ELR (cell line): ENCODE measurements at regions not wholly inside any gene's neighbourhood (a gene's known extent, or its start where the extent isn't known, plus 50 kb on each side); places are given as distances from the start of the nearest gene placed in this dataset.
"Not testable (repeated sequence)": the region's sequence is repeated elsewhere in the genome, so short reads cannot be mapped to it uniquely, and the experiment has no call there.

Source experiments
- DNase-seq: peaks from one replicate; pipeline ENCODE4 v3.0.0-alpha.2; 2015; ENCODE audit warnings: low read depth

DNA sequence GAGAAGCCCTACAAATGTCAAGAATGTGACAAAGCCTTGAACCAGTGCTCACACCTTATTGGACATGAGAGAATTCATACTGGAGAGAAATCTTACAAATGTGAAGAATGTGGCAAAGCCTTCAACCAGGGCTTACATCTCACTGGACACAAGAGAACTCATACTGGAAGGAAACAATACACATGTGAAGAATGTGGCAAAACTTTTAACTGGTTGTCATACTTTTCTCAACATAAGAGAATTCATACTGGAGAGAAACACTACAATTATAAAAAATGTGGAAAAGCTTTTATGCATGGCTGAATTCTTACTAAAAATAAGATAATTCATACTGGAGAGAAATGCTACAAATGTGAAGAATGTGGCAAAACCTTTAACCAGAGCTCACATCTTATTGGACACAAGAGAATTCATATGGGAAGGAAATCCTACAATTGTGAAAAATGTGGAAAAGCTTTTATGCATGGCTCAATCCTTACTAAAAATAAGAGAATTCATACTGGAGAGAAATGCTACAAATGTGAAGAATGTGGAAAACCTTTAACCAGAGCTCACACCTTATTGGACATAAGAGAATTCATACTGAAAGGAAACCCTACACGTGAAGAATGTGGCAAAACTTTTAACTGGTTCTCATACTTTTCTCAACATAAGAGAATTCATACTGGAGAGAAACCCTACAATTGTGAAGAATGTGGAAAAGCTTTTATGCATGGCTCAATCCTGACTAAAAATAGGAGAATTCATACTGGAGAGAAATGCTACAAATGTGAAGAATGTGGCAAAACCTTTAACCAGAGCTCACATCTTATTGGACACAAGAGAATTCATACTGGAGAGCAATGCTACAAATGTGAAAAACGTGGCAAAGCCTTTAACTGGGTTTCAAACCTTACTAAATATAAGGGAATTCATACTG is 350.6 kb upstream of the NUPR2 start:
- DNase-seq: not testable (repeated sequence)

GRCh38 chr7:56449762-56450161 is 333.5 kb upstream of the NUPR2 start:
- no peak for DNase-seq

- DNase-seq: no peak
Measured at GRCh38 chr7:56447864-56448693, 331.9 kb upstream of the NUPR2 start.

DNA sequence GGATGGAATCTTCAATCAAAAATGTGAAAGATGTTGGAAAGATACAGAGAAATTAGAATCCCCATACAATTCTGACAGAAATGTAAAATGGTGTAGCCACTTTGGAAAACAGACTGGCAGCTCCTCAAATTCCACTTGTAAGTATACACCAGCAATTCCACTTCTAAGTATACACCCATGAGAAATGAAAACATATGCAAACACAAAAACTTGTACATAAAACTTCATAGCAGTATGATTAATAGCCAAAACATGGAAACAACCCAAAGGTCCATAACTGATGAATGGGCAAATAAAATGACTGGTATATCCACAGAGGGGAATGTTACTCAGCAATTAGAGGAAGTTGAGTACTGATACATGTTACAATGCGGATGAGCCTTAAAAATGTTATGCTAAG is 304.3 kb upstream of the NUPR2 start:
- DNase-seq: not testable (repeated sequence)

DNA sequence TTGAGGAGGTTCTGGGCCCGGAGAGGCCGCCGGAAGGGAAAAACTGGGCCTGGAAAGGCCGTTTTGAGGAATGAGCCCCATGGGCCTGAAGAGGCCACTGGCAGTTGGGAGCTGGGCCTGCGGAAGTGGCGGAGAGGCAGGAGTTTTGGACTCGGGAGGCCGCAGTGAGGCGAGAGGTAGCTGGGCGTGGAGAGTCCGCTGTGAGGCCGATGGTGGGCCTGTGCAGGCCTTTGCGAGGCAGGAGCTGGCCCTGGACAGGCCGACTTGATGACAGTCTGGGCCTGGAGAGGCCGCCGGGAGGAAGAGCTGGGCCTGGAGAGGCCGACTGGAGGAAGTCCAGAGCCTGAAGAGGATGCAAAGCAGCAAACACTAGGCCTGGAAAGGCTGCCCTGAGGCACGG is 259.0 kb upstream of the NUPR2 start:
- no peak for DNase-seq

- not testable (repeated sequence) for DNase-seq
Measured at GRCh38 chr7:56374666-56375065, 258.4 kb upstream of the NUPR2 start.

DNA sequence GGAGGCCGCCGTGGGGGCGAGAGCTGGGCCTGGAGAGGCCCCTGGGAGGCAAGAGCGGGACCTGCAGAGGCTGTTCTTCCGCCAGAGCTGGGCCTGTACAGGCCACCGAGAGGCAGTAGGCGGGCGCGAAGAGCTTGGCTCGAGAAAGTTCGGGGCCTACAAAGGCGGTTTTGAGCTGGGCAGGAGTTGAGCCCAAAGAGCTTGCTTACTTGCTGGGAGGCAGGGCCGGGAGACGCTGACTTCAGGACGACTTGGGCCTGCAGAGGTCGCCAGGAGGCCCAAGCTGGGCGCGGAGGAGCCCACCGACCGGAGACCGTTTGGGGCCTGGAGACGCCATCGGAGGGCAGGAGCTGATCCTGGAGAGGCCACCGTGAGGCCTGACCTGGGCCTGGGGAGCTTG is 257.1 kb upstream of the NUPR2 start:
- peak; percentile 28 for DNase-seq

GRCh38 chr7:56371792-56372191 is 255.6 kb upstream of the NUPR2 start:
- DNase-seq: not testable (repeated sequence)

GRCh38 chr7:56370208-56370872 is 254.1 kb upstream of the NUPR2 start:
- DNase-seq: not testable (repeated sequence)

- not testable (repeated sequence) for DNase-seq
Measured at GRCh38 chr7:56367914-56368313, 251.7 kb upstream of the NUPR2 start.

GRCh38 chr7:56367411-56367810 is 251.2 kb upstream of the NUPR2 start:
- DNase-seq: not testable (repeated sequence)

DNA sequence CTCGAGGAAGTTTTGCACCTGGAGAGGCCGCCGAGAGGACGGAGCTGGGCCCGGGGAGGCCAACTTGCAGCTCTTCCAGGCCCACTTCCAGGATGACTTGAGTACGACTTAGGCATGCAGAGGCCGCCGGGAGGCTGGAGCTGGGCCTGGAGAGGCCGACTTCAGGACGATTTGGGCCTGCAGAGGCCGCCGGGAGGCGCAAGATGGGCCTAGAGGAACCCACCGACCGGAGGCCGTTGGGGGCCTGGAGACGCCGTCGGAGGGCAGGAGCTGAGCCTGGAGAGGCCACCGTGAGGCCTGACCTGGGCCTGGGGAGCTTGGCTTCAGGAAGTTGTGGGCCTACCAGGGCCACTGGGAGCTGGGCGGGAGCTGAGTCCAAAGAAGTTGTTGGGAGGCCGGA is 250.5 kb upstream of the NUPR2 start:
- not testable (repeated sequence) for DNase-seq

DNA sequence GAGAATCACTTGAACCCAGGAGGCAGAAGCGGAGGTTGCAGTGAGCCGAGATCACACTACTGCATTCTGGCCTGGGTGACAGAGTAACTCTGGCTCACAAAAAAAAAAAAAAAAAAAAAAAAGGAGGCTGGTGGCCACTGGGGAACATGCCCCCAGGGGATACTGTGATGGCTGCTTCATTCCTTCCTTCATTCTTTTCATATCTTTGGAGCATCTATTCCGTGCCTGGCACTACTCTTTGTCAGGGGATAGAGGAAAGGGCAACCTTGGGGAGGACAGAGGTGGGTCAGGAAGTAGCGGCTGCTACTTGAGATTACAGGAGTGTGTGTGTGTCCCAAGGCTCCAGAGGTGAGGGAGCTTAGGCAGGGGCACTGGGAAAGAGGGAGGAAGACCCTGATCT is 236.4 kb upstream of the NUPR2 start:
- DNase-seq: not testable (repeated sequence)

DNA sequence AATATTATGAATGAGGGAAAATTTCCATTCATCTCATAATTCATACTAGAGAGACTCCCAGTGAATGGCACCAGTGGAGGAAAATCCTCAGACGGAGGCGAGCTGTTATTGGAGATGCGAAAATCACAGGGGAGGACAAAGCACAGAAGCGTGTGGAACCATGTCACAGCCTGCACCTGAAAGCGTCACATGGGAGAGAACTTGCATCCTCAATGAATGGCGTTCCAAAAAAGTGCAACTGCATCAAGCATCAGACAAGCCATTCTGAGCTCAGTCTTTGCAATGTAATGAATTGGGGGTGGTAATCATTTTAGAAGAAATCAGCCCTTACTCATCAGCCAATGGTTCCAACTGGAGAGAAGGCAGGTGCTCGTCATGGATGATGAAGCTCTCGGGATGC is 235.0 kb upstream of the NUPR2 start:
- DNase-seq: not testable (repeated sequence)

- DNase-seq: not testable (repeated sequence)
Measured at GRCh38 chr7:56348311-56348710, 232.1 kb upstream of the NUPR2 start.

DNA sequence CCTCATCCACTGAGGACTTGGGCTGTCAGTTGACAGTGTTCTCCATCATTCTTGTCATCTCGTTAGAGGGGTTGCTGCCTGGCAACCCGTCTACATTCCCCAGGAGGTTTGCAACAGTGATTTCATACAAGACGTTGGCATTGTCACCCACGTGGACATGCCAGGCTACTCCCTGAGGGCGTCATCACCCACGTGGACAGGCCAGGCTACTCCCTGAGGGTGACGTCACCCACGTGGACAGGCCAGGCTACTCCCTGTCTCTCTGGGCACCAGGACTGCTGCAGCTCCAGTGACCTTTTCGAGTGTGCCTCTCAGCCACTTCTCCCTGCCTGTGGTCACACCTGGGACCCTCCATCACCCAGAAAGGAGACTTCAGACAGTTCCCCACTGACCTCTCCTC is 212.1 kb upstream of the NUPR2 start:
- DNase-seq: peak; percentile 40

GRCh38 chr7:56290548-56290947 is 174.3 kb upstream of the NUPR2 start:
- DNase-seq: no peak

GRCh38 chr7:56287429-56288138 is 171.4 kb upstream of the NUPR2 start:
- DNase-seq: no peak

GRCh38 chr7:56256108-56256507 is 139.9 kb upstream of the NUPR2 start:
- no peak for DNase-seq

GRCh38 chr7:56250135-56250534 is 133.9 kb upstream of the NUPR2 start:
- no peak for DNase-seq

DNA sequence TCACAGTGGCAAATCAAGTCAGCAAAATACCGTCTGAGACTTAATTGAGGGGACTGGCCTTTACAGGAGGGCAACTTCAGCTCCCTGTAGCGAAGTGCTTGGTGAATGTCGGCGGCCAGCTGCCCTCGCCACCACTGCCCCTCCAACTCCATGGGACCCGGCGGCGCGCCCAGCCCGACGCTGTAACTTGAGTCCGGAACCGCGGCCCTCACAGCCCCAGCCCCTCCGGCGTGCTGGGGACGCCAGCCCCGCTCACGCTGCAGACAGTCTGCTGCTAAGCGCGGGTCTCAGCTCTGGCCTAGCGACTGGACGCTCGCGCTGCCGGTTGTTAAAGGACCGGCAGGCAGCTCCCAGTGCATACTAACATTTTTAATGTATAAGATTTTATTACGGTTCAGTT is 113.4 kb upstream of the NUPR2 start:
- no peak for DNase-seq

DNA sequence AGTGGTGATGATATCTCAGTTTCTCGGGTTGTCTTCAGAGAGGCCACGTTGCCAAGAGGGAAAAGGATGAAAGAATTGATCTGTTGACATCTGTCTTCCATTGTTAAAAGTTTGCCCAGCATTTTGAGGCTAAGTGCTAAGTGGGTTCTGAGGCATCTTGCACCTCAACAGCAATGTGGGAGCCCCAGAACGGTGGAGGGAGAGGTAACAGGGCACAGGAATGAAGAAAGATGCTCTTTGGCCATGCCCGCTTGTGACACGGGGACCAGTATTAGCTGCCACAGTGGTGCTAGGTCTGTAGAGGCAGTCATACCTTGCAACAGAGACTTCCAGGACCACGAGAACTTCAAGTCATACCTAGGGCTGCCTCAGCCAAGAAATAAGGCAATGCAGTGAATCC is 106.6 kb upstream of the NUPR2 start:
- DNase-seq: no peak
